ENCODE measurements at regions not wholly inside any gene's neighbourhood (a gene's known extent, or its start where the extent isn't known, plus 50 kb on each side); places are given as distances from the start of the nearest gene placed in this dataset.

DNA sequence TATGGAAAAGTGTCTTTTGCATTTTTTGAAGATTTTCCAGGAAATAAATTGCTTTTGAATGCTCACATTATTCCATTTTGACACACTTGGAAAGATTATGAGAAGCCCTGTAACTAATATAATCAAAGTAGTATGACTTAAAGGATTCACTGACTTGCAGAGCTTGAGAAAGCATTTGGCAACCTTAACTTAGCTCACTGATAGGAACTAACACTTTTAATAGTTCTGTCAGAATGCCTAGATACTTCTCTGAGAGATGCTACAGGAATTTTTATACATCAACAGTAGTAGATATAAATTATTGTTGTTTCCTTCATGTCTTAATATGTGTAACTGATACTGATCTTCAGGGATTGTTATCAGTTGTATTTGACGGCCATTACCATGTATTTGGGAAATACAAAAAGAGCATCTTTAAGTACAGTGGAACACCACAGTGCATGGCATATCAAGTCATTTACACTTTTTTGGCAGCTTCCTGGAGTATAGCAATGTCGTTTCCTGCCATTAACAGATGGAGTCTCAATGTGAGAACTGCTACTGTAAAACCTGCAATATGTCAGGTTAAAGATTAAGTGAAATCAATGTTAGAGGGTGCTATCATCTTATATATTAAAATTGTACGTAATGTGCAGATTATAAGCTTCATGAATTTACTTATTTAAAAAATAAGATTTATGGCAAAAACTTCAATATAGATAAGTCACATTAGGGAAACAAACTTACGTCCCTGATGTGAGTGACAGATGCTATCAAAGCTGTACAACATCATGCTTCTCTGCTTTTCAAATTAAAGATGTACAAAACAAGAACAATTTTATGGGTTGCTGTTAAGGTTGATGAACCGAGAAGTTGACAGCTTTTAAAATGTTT is 1159.8 kb upstream of the MIR17HG start:
- TF ChIP-seq, protein P1, sequence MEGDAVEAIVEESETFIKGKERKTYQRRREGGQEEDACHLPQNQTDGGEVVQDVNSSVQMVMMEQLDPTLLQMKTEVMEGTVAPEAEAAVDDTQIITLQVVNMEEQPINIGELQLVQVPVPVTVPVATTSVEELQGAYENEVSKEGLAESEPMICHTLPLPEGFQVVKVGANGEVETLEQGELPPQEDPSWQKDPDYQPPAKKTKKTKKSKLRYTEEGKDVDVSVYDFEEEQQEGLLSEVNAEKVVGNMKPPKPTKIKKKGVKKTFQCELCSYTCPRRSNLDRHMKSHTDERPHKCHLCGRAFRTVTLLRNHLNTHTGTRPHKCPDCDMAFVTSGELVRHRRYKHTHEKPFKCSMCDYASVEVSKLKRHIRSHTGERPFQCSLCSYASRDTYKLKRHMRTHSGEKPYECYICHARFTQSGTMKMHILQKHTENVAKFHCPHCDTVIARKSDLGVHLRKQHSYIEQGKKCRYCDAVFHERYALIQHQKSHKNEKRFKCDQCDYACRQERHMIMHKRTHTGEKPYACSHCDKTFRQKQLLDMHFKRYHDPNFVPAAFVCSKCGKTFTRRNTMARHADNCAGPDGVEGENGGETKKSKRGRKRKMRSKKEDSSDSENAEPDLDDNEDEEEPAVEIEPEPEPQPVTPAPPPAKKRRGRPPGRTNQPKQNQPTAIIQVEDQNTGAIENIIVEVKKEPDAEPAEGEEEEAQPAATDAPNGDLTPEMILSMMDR (IDR thresholded peaks at IDR 0.05; ENCODE audit: low read depth, low read length, poor library complexity, severe bottlenecking) = no peak
- no peak for TF ChIP-seq EZH2phosphoT487 (IDR thresholded peaks at IDR 0.05; ENCODE audit: borderline replicate concordance, low read length)
